ENCODE measurements at regions not wholly inside any gene's neighbourhood (a gene's known extent, or its start where the extent isn't known, plus 50 kb on each side); places are given as distances from the start of the nearest gene placed in this dataset.

DNA sequence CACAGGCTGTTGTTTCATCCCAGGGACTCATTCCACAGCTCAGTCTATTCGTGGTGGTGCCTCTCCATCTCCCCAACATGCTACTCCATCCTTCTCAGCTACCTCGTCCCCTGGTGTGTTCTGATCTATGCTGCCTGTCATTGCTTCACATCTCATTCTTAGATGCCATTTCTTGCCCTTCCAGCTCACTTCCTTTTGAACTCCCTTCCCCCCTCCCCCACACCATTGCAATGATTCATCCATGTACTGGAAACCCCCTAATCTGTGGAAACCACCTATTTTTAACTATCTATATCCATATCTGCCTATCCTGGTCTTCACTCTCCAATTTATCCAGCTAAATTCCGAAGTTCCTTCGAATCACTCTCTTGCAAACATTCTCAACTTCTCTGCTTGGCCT is 65.7 kb upstream of the PARD3B start:
- TF ChIP-seq, protein P1, sequence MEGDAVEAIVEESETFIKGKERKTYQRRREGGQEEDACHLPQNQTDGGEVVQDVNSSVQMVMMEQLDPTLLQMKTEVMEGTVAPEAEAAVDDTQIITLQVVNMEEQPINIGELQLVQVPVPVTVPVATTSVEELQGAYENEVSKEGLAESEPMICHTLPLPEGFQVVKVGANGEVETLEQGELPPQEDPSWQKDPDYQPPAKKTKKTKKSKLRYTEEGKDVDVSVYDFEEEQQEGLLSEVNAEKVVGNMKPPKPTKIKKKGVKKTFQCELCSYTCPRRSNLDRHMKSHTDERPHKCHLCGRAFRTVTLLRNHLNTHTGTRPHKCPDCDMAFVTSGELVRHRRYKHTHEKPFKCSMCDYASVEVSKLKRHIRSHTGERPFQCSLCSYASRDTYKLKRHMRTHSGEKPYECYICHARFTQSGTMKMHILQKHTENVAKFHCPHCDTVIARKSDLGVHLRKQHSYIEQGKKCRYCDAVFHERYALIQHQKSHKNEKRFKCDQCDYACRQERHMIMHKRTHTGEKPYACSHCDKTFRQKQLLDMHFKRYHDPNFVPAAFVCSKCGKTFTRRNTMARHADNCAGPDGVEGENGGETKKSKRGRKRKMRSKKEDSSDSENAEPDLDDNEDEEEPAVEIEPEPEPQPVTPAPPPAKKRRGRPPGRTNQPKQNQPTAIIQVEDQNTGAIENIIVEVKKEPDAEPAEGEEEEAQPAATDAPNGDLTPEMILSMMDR (IDR thresholded peaks at IDR 0.05; ENCODE audit: poor library complexity), result no peak
- no peak for TF ChIP-seq EZH2phosphoT487 (IDR thresholded peaks at IDR 0.05; ENCODE audit: low read depth, severe bottlenecking, unreplicated experiment)
